ENCODE measurements at regions not wholly inside any gene's neighbourhood (a gene's known extent, or its start where the extent isn't known, plus 50 kb on each side); places are given as distances from the start of the nearest gene placed in this dataset.

GRCh38 chr2:181185948-181186347, 205.5 kb downstream of the UBE2E3 start:
- ATAC-seq (ENCODE audit: low read depth in 2 of 2): no peak
- no peaks in the 10 kb centered on the region for H3K36me3 ChIP-seq (ENCODE audit: control insufficient read depth, insufficient read depth, low read length)

DNA sequence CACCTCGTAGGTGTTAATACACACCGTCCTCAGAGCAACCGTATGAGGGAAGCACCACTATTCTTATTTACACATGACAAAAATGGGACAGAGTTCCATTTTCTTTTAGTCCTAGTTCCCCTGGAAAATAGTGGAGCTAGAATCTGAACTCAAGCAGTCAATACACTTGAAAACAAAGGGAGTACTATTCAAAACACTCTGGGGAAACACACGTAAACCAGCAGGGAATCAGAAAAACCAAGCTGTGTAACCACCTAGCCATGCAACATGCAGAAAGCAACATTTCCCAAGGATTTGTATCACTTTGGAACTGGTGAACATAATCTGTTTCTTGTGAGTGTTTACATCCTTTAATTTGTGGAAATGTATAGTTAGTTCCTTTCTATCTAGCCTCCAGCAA, 208.2 kb downstream of the UBE2E3 start:
- Histone ChIP-seq H3K9me3 (ENCODE audit: control insufficient read depth in 2 of 2, low read length in 2 of 2) (no peaks in the 10 kb centered on the region), H3K36me3 (ENCODE audit: control insufficient read depth, insufficient read depth, low read length) (no peaks in the 10 kb centered on the region), H3K4me1 (ENCODE audit: control insufficient read depth, insufficient read depth, low read length, poor library complexity, severe bottlenecking) (no peaks in the 10 kb centered on the region), H3K27me3 (ENCODE audit: control insufficient read depth, insufficient read depth, low read length) (no peaks in the 10 kb centered on the region), H3K4me3 (ENCODE audit: low read depth, low read length) (no peak overlapping the region), H3K27ac (ENCODE audit: insufficient read depth, low read length, poor library complexity, severe bottlenecking) (no peak overlapping the region)
- DNase-seq (no peak), ATAC-seq (ENCODE audit: low read depth in 2 of 2) (no peak)
- Mint-ChIP-seq H3K4me1 (peaks cover 0 to 27% (median 9%) of the 10 kb centered on the region in 4 donors), H3K27ac (peak overlapping the region in 1 of 3 donors; percentile 20), H3K9me3 (peaks cover 0 to 5% (median 0%) of the 10 kb centered on the region in 7 donors), H3K27me3 (peaks cover 5% of the 10 kb centered on the region), H3K4me3 (no peak overlapping the region), H3K36me3 (no peaks in the 10 kb centered on the region)

More at GRCh38 chr2:181185948-181186347, 205.5 kb downstream of the UBE2E3 start:
- Histone ChIP-seq H3K9me3 (ENCODE audit: control insufficient read depth in 2 of 2, low read length in 2 of 2) (no peaks in the 10 kb centered on the region), H3K27ac (ENCODE audit: insufficient read depth, low read length, poor library complexity, severe bottlenecking) (no peak overlapping the region), H3K27me3 (ENCODE audit: control insufficient read depth, insufficient read depth, low read length) (no peaks in the 10 kb centered on the region), H3K4me1 (ENCODE audit: control insufficient read depth, insufficient read depth, low read length, poor library complexity, severe bottlenecking) (no peaks in the 10 kb centered on the region), H3K4me3 (ENCODE audit: low read depth, low read length) (no peak overlapping the region)
- H3K4me1 Mint-ChIP-seq: peaks cover 0 to 19% (median 7%) of the 10 kb centered on the region in 4 donors
- H3K36me3 Mint-ChIP-seq: no peaks in the 10 kb centered on the region
- peak overlapping the region in 1 of 3 donors; percentile 62 for H3K27ac Mint-ChIP-seq
- H3K27me3 Mint-ChIP-seq: no peaks in the 10 kb centered on the region
- peaks cover 0 to 5% (median 0%) of the 10 kb centered on the region in 7 donors for H3K9me3 Mint-ChIP-seq
- no peak overlapping the region for H3K4me3 Mint-ChIP-seq
- no peak for DNase-seq

GRCh38 chr2:181189951-181190350, 209.5 kb downstream of the UBE2E3 start:
- ATAC-seq (ENCODE audit: low read depth in 2 of 2) (no peak), DNase-seq (no peak)
- Histone ChIP-seq H3K36me3 (ENCODE audit: control insufficient read depth, insufficient read depth, low read length) (no peaks in the 10 kb centered on the region), H3K27me3 (ENCODE audit: control insufficient read depth, insufficient read depth, low read length) (no peaks in the 10 kb centered on the region), H3K4me3 (ENCODE audit: low read depth, low read length) (no peak overlapping the region), H3K9me3 (ENCODE audit: control insufficient read depth in 2 of 2, low read length in 2 of 2) (no peaks in the 10 kb centered on the region), H3K27ac (ENCODE audit: insufficient read depth, low read length, poor library complexity, severe bottlenecking) (no peak overlapping the region), H3K4me1 (ENCODE audit: control insufficient read depth, insufficient read depth, low read length, poor library complexity, severe bottlenecking) (no peaks in the 10 kb centered on the region)
- peak overlapping the region in 1 of 3 donors; percentile 56 for H3K27ac Mint-ChIP-seq
- H3K4me3 Mint-ChIP-seq: no peak overlapping the region
- peaks cover 0 to 24% (median 8%) of the 10 kb centered on the region in 4 donors for H3K4me1 Mint-ChIP-seq
- peaks cover 5% of the 10 kb centered on the region for H3K27me3 Mint-ChIP-seq
- H3K9me3 Mint-ChIP-seq: peaks cover 0 to 5% (median 2%) of the 10 kb centered on the region in 7 donors
- no peaks in the 10 kb centered on the region for H3K36me3 Mint-ChIP-seq

- DNase-seq (no peak), ATAC-seq (ENCODE audit: low read depth in 2 of 2) (no peak)
- H3K4me1 ChIP-seq (ENCODE audit: control insufficient read depth, insufficient read depth, low read length, poor library complexity, severe bottlenecking): no peaks in the 10 kb centered on the region
- Mint-ChIP-seq H3K4me3 (no peak overlapping the region), H3K27me3 (peaks cover 5% of the 10 kb centered on the region), H3K9me3 (peaks cover 0 to 4% (median 0%) of the 10 kb centered on the region in 7 donors), H3K4me1 (peaks cover 0 to 24% (median 8%) of the 10 kb centered on the region in 4 donors), H3K27ac (peak overlapping the region in 2 of 3 donors; percentile 32 to 51), H3K36me3 (no peaks in the 10 kb centered on the region)
- no peak overlapping the region for H3K27ac ChIP-seq (ENCODE audit: insufficient read depth, low read length, poor library complexity, severe bottlenecking)
- no peaks in the 10 kb centered on the region for H3K27me3 ChIP-seq (ENCODE audit: control insufficient read depth, insufficient read depth, low read length)
- no peaks in the 10 kb centered on the region for H3K9me3 ChIP-seq (ENCODE audit: control insufficient read depth in 2 of 2, low read length in 2 of 2)
- H3K36me3 ChIP-seq (ENCODE audit: control insufficient read depth, insufficient read depth, low read length): no peaks in the 10 kb centered on the region
- no peak overlapping the region for H3K4me3 ChIP-seq (ENCODE audit: low read depth, low read length)
Measured at GRCh38 chr2:181190711-181191110, 210.3 kb downstream of the UBE2E3 start.

- Histone ChIP-seq H3K9me3 (ENCODE audit: control insufficient read depth in 2 of 2, low read length in 2 of 2) (no peaks in the 10 kb centered on the region), H3K27me3 (ENCODE audit: control insufficient read depth, insufficient read depth, low read length) (no peaks in the 10 kb centered on the region), H3K4me3 (ENCODE audit: low read depth, low read length) (no peak overlapping the region), H3K27ac (ENCODE audit: insufficient read depth, low read length, poor library complexity, severe bottlenecking) (no peak overlapping the region), H3K36me3 (ENCODE audit: control insufficient read depth, insufficient read depth, low read length) (no peaks in the 10 kb centered on the region), H3K4me1 (ENCODE audit: control insufficient read depth, insufficient read depth, low read length, poor library complexity, severe bottlenecking) (peaks cover 24% of the 10 kb centered on the region)
- H3K27me3 Mint-ChIP-seq: peaks cover 5% of the 10 kb centered on the region
- H3K36me3 Mint-ChIP-seq: no peaks in the 10 kb centered on the region
- peaks cover 12 to 45% (median 22%) of the 10 kb centered on the region in 4 donors for H3K4me1 Mint-ChIP-seq
- peaks cover 0 to 4% (median 0%) of the 10 kb centered on the region in 7 donors for H3K9me3 Mint-ChIP-seq
- H3K4me3 Mint-ChIP-seq: peak overlapping the region in 1 of 4 donors; percentile 4
- no peak overlapping the region for H3K27ac Mint-ChIP-seq
- ATAC-seq (ENCODE audit: low read depth in 2 of 2) (no peak), DNase-seq (no peak)
Measured at GRCh38 chr2:181193550-181193949, 213.1 kb downstream of the UBE2E3 start.

DNA sequence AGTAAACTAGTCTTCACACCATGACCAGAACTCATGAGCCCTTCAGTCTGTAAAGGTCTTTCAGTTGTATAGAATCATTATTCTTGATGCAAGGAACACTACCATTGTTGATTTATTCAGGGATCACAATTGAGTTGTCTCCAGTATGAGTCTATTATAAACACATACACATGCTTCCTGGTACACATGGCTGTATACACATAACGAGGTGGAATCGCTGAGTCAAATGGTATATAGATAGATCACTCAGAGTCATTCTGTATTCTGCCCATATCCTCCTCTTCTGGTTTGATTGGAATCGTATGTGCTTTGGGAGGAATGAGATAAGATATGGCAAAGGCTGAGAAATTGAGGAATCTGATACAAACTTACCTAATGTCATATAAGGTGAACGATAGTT, 216.0 kb downstream of the UBE2E3 start:
- Histone ChIP-seq H3K9me3 (ENCODE audit: control insufficient read depth in 2 of 2, low read length in 2 of 2) (no peaks in the 10 kb centered on the region), H3K36me3 (ENCODE audit: control insufficient read depth, insufficient read depth, low read length) (no peaks in the 10 kb centered on the region), H3K4me1 (ENCODE audit: control insufficient read depth, insufficient read depth, low read length, poor library complexity, severe bottlenecking) (peaks cover 30% of the 10 kb centered on the region), H3K4me3 (ENCODE audit: low read depth, low read length) (no peak overlapping the region), H3K27ac (ENCODE audit: insufficient read depth, low read length, poor library complexity, severe bottlenecking) (no peak overlapping the region), H3K27me3 (ENCODE audit: control insufficient read depth, insufficient read depth, low read length) (no peaks in the 10 kb centered on the region)
- H3K4me3 Mint-ChIP-seq: no peak overlapping the region
- peaks cover under 1% of the 10 kb centered on the region for H3K36me3 Mint-ChIP-seq
- no peak for ATAC-seq (ENCODE audit: low read depth in 2 of 2)
- H3K27ac Mint-ChIP-seq: peak overlapping the region in 2 of 3 donors; percentile 72 to 75
- peaks cover 0 to 8% (median 0%) of the 10 kb centered on the region in 7 donors for H3K9me3 Mint-ChIP-seq
- H3K4me1 Mint-ChIP-seq: peaks cover 13 to 50% (median 27%) of the 10 kb centered on the region in 4 donors
- DNase-seq: peak in 1 of 3 donors; percentile 14
- H3K27me3 Mint-ChIP-seq: peaks cover 5% of the 10 kb centered on the region

- ATAC-seq (ENCODE audit: low read depth in 2 of 2) (peak; percentile 69 to 72), DNase-seq (peak in 1 of 3 donors; percentile 82)
- H3K4me1 Mint-ChIP-seq: peaks cover 13 to 56% (median 29%) of the 10 kb centered on the region in 4 donors
- peaks cover 7% of the 10 kb centered on the region for H3K36me3 Mint-ChIP-seq
- Histone ChIP-seq H3K4me3 (ENCODE audit: low read depth, low read length) (peak overlapping the region; percentile 37), H3K36me3 (ENCODE audit: control insufficient read depth, insufficient read depth, low read length) (no peaks in the 10 kb centered on the region), H3K9me3 (ENCODE audit: control insufficient read depth in 2 of 2, low read length in 2 of 2) (no peaks in the 10 kb centered on the region), H3K27me3 (ENCODE audit: control insufficient read depth, insufficient read depth, low read length) (no peaks in the 10 kb centered on the region), H3K27ac (ENCODE audit: insufficient read depth, low read length, poor library complexity, severe bottlenecking) (peak overlapping the region; percentile 35), H3K4me1 (ENCODE audit: control insufficient read depth, insufficient read depth, low read length, poor library complexity, severe bottlenecking) (peaks cover 30% of the 10 kb centered on the region)
- peak overlapping the region; percentile 71 to 84 (median 79) for H3K27ac Mint-ChIP-seq
- H3K9me3 Mint-ChIP-seq: peaks cover 0 to 8% (median 3%) of the 10 kb centered on the region in 7 donors
- peak overlapping the region in 1 of 4 donors; percentile 68 for H3K4me3 Mint-ChIP-seq
- H3K27me3 Mint-ChIP-seq: peaks cover 5% of the 10 kb centered on the region
Measured at GRCh38 chr2:181197140-181197760, 216.8 kb downstream of the UBE2E3 start.
